T-cell (primary cell): ENCODE measurements at regions not wholly inside any gene's neighbourhood (a gene's known extent, or its start where the extent isn't known, plus 50 kb on each side); places are given as distances from the start of the nearest gene placed in this dataset.

Source experiments
- ATAC-seq, 4 experiments: fragments of 200-7000 bp in 3 of 4; fragments of 150-1000 bp in 1 of 4; cut with Tn5 transposase; replicated peaks in 1 of 4; 1 replicate in 3 of 4; 2 replicates in 1 of 4; pipeline ENCODE4 v1.10.0; 2021; ENCODE audit warnings: moderate library complexity in 3 of 4, mild to moderate bottlenecking in 2 of 4, moderate number of reproducible peaks in 1 of 4
- CTCF ChIA-PET, 2 donors: fragments of 300-600 bp; sonication (Branson Sonifier 250); formaldehyde crosslinking; loops; one replicate each; lab custom pipeline; 2022; ENCODE audit warnings: antibody characterized with exemption in 2 of 2; lab: Charles Lee
- POLR2A ChIA-PET, 2 donors: fragments of 300-600 bp; sonication (Branson Sonifier 250); formaldehyde crosslinking; loops; one replicate each; lab custom pipeline; 2022; ENCODE audit warnings: antibody characterized with exemption in 2 of 2; lab: Charles Lee
- DNase-seq, 35 experiments: peaks; one replicate each; pipeline versions ENCODE4 v3.0.0 to v3.0.0-alpha.2; 2013 to 2023
- H3K27ac ChIP-seq: one replicate; pipeline ENCODE4 v1.5.1; 2013; ENCODE audit warnings: low read length
- H3K27me3 ChIP-seq, 2 experiments: replicated peaks in 1 of 2; 1 replicate in 1 of 2; 2 replicates in 1 of 2; pipeline versions ENCODE4 v1.6.1 to v1.7.0; 2013; ENCODE audit warnings: low read length in 1 of 2, mixed read lengths in 1 of 2; ENCODE audit not compliant: control insufficient read depth in 2 of 2, insufficient read depth in 2 of 2; ENCODE audit errors: extremely low read depth in 1 of 2
- H3K36me3 ChIP-seq, 2 donors: 1 replicate in 1 of 2; 2 replicates in 1 of 2; pipeline versions ENCODE4 v1.6.1 to v1.7.0; 2013; ENCODE audit warnings: low read length in 1 of 2; ENCODE audit not compliant: control insufficient read depth in 2 of 2, insufficient read depth in 1 of 2; ENCODE audit errors: extremely low read depth in 1 of 2
- H3K4me1 ChIP-seq, 2 experiments: 1 replicate in 1 of 2; 2 replicates in 1 of 2; pipeline versions ENCODE4 v1.6.1 to v1.7.0; 2013; ENCODE audit warnings: low read length in 2 of 2, mixed read lengths in 1 of 2; ENCODE audit not compliant: insufficient read depth in 2 of 2, control insufficient read depth in 1 of 2; ENCODE audit errors: extremely low read depth in 1 of 2
- H3K4me3 ChIP-seq, 2 donors: 1 replicate in 1 of 2; 2 replicates in 1 of 2; pipeline versions ENCODE4 v1.5.1 to v1.7.0; 2013; ENCODE audit warnings: mild to moderate bottlenecking in 2 of 2, low read length in 1 of 2, moderate library complexity in 1 of 2; ENCODE audit not compliant: control insufficient read depth in 1 of 2; ENCODE audit errors: extremely low read depth in 1 of 2
- H3K9me3 ChIP-seq: 2 replicates; pipeline ENCODE4 v1.7.0; 2013
- H3K27ac Mint-ChIP-seq, 2 donors: one replicate each; pipeline ENCODE4 v1.8.0; 2020 to 2021; ENCODE audit warnings: mild to moderate bottlenecking in 2 of 2, mixed read lengths in 2 of 2
- H3K27me3 Mint-ChIP-seq, 2 donors: one replicate each; pipeline ENCODE4 v1.8.0; 2021 to 2022; ENCODE audit warnings: mixed read lengths in 2 of 2
- H3K36me3 Mint-ChIP-seq: one replicate; pipeline ENCODE4 v1.8.0; 2021; ENCODE audit warnings: mixed read lengths
- H3K4me1 Mint-ChIP-seq, 3 donors: one replicate each; pipeline ENCODE4 v1.8.0; 2020 to 2022; ENCODE audit warnings: mixed read lengths in 3 of 3, mild to moderate bottlenecking in 1 of 3
- H3K4me3 Mint-ChIP-seq, 3 donors: one replicate each; pipeline ENCODE4 v1.8.0; 2020 to 2022; ENCODE audit warnings: mild to moderate bottlenecking in 3 of 3, mixed read lengths in 3 of 3, moderate library complexity in 3 of 3
- H3K9me3 Mint-ChIP-seq, 3 donors: one replicate each; pipeline ENCODE4 v1.8.0; 2020 to 2022; ENCODE audit warnings: mixed read lengths in 3 of 3
- WGBS: methylation state at CpG from one replicate; pipeline ENCODE4 v1.1.5; 2013; ENCODE audit warnings: missing lambda C conversion rate; ENCODE audit not compliant: insufficient coverage; 5-methylcytosine and 5-hydroxymethylcytosine counted together

DNA sequence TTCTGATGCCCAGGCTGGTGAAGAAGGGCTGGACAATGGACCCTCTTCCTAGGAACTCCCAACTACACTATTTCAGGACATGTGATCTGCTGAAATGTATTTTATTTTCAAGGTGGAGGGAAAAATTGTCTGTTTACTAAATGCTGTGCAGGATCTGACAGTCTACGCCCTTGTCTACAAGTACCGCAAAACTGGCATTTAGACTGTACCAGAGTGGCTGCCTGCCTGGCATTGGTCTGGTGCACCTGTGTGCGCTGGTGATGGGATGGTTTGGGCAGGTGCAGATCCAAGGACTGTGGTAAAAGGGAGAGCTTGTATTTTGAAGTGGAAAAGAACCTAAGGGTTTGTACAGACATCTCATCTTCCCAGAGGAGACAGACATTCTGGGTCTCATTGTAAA is 79.7 kb downstream of the AIPL1 start:
- Histone ChIP-seq H3K4me1 (no peaks in the 10 kb centered on the region), H3K4me3 (no peak overlapping the region), H3K27ac (no peak overlapping the region), H3K36me3 (no peaks in the 10 kb centered on the region), H3K27me3 (peaks cover 0 to 17% of the 10 kb centered on the region in 2 experiments), H3K9me3 (no peaks in the 10 kb centered on the region)
- Mint-ChIP-seq H3K27me3 (peaks cover 28 to 36% of the 10 kb centered on the region in 2 donors), H3K27ac (no peak overlapping the region), H3K4me1 (no peaks in the 10 kb centered on the region), H3K36me3 (no peaks in the 10 kb centered on the region), H3K9me3 (no peaks in the 10 kb centered on the region), H3K4me3 (no peak overlapping the region)
- no peak for ATAC-seq
- ChIA-PET POLR2A (no interaction called here), CTCF (no interaction called here)
- no peak for DNase-seq
- 95% methylated on average over 2 of the region's 3 CpGs for WGBS

DNA sequence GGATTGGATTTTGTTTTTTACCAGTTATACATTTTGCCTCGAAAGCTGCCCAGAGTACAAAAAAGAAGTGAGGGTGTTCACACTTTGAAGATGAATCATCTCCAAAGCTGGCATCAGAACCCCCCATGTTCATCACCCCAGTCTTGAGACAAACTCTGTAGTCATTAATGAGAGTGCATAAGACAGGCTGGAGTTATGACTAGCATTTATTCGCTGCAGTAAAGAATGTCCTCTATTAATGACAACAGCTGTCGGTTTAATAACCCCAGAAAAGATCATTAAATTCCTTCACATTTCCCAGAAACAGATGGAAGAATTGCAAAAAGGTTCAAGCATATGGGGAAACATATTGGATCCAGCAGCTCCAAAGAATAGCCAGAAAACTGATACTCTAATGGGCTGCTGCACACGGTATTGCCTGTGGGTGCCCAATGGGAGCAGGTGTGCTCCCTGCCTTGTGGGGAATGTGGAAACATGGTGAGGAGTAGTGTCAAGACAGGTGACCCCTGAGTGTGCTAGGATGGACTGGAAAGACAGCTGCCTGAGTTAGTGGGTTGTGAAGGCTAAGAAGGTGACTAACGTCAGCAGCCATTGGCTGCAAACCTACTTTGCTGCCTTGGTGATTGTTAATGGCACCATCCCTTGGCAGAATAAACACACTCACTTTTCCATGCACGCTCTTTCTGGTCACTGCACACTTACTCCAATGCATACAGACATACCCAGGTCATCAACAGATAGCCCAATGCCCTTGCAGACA is 81.9 kb downstream of the AIPL1 start:
- ATAC-seq (no peak), DNase-seq (no peak)
- ChIA-PET CTCF (no interaction called here), POLR2A (no interaction called here)
- Histone ChIP-seq H3K36me3 (no peaks in the 10 kb centered on the region), H3K9me3 (no peaks in the 10 kb centered on the region), H3K27ac (no peak overlapping the region), H3K4me1 (no peaks in the 10 kb centered on the region), H3K4me3 (no peak overlapping the region), H3K27me3 (peaks cover 0 to 19% of the 10 kb centered on the region in 2 experiments)
- peaks cover 37 to 45% of the 10 kb centered on the region in 2 donors for H3K27me3 Mint-ChIP-seq
- H3K36me3 Mint-ChIP-seq: no peaks in the 10 kb centered on the region
- WGBS: 68% methylated on average over 2 of the region's 6 CpGs
- no peaks in the 10 kb centered on the region for H3K9me3 Mint-ChIP-seq
- H3K27ac Mint-ChIP-seq: no peak overlapping the region
- H3K4me3 Mint-ChIP-seq: no peak overlapping the region
- H3K4me1 Mint-ChIP-seq: no peaks in the 10 kb centered on the region

DNA sequence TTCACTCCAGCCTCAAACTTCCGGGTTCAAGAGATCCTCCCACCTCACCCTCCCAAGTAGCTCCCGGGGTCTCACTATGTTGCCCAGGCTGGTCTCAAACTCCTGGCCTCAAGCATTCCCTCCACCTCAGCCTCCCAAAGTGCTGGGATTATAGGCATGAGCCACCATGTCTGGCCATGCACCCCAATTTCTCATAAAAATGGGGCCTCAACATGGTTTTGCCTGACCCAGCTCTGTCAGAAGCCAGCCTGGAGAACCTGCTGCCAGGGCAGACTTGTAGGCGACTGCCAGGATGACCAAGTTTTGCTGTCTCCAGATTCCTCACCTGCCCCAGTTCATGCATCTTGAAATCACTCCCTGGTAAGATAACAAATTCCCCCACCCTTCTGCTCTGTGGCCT is 82.9 kb downstream of the AIPL1 start:
- Histone ChIP-seq H3K4me3 (no peak overlapping the region), H3K36me3 (no peaks in the 10 kb centered on the region), H3K27me3 (peaks cover 0 to 21% of the 10 kb centered on the region in 2 experiments), H3K27ac (no peak overlapping the region), H3K9me3 (no peaks in the 10 kb centered on the region), H3K4me1 (no peaks in the 10 kb centered on the region)
- no peaks in the 10 kb centered on the region for H3K4me1 Mint-ChIP-seq
- CTCF ChIA-PET: no interaction called here
- no peaks in the 10 kb centered on the region for H3K36me3 Mint-ChIP-seq
- POLR2A ChIA-PET: no interaction called here
- H3K27ac Mint-ChIP-seq: no peak overlapping the region
- no peaks in the 10 kb centered on the region for H3K9me3 Mint-ChIP-seq
- H3K4me3 Mint-ChIP-seq: no peak overlapping the region
- ATAC-seq (no peak), DNase-seq (no peak)
- peaks cover 40 to 48% of the 10 kb centered on the region in 2 donors for H3K27me3 Mint-ChIP-seq
- WGBS: 69% methylated on average over 2 of the region's 3 CpGs

DNA sequence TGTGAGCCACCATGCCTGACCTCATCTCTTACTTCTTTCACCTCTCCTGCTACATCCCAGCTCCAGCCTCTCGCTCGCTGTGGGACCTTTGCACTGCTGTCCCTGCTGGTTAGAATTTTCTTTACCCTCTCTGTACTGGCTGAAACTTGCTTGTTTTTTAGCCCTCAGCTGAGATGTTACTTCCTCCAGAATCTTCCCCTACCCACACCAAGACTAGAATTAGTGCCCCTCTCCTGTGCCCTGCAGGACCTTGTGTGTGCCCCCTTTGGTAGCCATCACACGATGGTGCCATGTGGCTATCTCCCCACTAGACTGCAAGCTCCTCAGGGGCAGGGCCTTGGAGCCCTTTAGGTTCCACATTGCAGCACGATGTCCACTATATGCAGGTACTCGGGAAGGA is 84.1 kb downstream of the AIPL1 start:
- Mint-ChIP-seq H3K27me3 (peaks cover 40 to 43% of the 10 kb centered on the region in 2 donors), H3K4me1 (no peaks in the 10 kb centered on the region), H3K36me3 (no peaks in the 10 kb centered on the region), H3K9me3 (no peaks in the 10 kb centered on the region), H3K4me3 (no peak overlapping the region), H3K27ac (no peak overlapping the region)
- Histone ChIP-seq H3K27me3 (peaks cover 0 to 19% of the 10 kb centered on the region in 2 experiments), H3K27ac (no peak overlapping the region), H3K4me3 (no peak overlapping the region), H3K36me3 (no peaks in the 10 kb centered on the region), H3K4me1 (no peaks in the 10 kb centered on the region), H3K9me3 (no peaks in the 10 kb centered on the region)
- WGBS: 89% methylated on average over 4 of the region's 5 CpGs
- ATAC-seq (no peak), DNase-seq (no peak)
- ChIA-PET POLR2A (no interaction called here), CTCF (no interaction called here)

DNA sequence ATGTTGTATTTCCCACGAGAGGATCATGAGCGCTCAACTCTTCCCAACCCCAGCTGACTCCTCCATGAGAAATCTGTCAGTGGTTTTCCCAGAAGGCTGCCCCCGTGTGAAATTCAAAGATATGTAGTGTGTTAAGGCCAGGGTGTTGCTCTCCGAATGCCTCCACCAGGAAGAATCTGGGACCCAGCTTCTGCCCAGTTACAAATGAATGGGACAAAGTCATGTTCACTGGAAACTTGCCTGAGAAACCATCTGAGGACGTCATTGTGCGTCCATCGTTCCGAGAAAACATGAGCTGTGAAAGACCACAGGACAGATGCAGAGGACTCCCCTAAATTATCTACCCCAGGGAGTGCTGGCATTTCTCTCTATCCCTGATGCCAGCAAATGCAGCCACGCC is 86.0 kb downstream of the AIPL1 start:
- ATAC-seq: no peak
- H3K4me1 ChIP-seq: no peaks in the 10 kb centered on the region
- no peak for DNase-seq
- POLR2A ChIA-PET: no interaction called here
- H3K27ac Mint-ChIP-seq: no peak overlapping the region
- CTCF ChIA-PET: no interaction called here
- H3K36me3 Mint-ChIP-seq: no peaks in the 10 kb centered on the region
- no peak overlapping the region for H3K4me3 Mint-ChIP-seq
- no peak overlapping the region for H3K27ac ChIP-seq
- H3K9me3 ChIP-seq: no peaks in the 10 kb centered on the region
- H3K36me3 ChIP-seq: no peaks in the 10 kb centered on the region
- peaks cover 0 to 22% of the 10 kb centered on the region in 2 experiments for H3K27me3 ChIP-seq
- 89% methylated on average over 5 of the region's 9 CpGs for WGBS
- H3K27me3 Mint-ChIP-seq: peaks cover 34 to 40% of the 10 kb centered on the region in 2 donors
- no peak overlapping the region for H3K4me3 ChIP-seq
- no peaks in the 10 kb centered on the region for H3K4me1 Mint-ChIP-seq
- H3K9me3 Mint-ChIP-seq: no peaks in the 10 kb centered on the region

DNA sequence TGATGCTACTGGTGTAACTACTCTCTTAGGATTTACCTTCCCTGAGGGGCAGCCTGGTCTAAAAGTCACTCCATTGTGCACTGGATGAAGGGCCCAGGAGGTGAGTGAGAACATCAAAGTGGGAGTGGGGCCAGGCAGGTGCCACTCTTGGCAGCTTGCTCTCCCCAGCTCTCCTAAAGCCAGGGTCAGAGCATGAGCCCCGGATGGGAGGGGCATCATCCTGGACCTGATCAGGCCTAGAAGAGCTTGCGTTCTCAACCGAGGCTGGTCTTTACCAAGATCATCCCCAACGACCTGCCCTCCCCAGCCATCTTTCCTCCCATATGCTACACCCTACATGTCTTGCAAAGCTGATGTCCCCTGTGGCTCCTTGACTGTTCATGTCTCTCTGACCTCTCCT is 87.1 kb downstream of the AIPL1 start:
- Mint-ChIP-seq H3K9me3 (no peaks in the 10 kb centered on the region), H3K27me3 (peaks cover 33 to 34% of the 10 kb centered on the region in 2 donors), H3K4me1 (no peaks in the 10 kb centered on the region), H3K27ac (no peak overlapping the region), H3K4me3 (no peak overlapping the region), H3K36me3 (no peaks in the 10 kb centered on the region)
- DNase-seq (no peak), ATAC-seq (no peak)
- H3K9me3 ChIP-seq: no peaks in the 10 kb centered on the region
- CTCF ChIA-PET: interaction anchor here in 1 of 2 donors (1.0 kb wide), 1 partner anchor 18 kb away, joined by 3 read pairs; no protein-coding TSS in a partner anchor
- WGBS: 78% methylated on average over 3 of the region's 4 CpGs
- no peak overlapping the region for H3K27ac ChIP-seq
- POLR2A ChIA-PET: no interaction called here
- no peaks in the 10 kb centered on the region for H3K4me1 ChIP-seq
- H3K4me3 ChIP-seq: no peak overlapping the region
- no peaks in the 10 kb centered on the region for H3K36me3 ChIP-seq
- H3K27me3 ChIP-seq: peaks cover 0 to 25% of the 10 kb centered on the region in 2 experiments
